ENCODE measurements at regions not wholly inside any gene's neighbourhood (a gene's known extent, or its start where the extent isn't known, plus 50 kb on each side); places are given as distances from the start of the nearest gene placed in this dataset.
A peak's percentile ranks its signal among the peaks of the same experiment; 100 is the strongest.

GRCh38 chrX:145502670-145503069 is 255.4 kb downstream of the SPANXN1 start:
- Histone ChIP-seq H3K27me3 (no peaks in the 10 kb centered on the region), H3K9me3 (no peaks in the 10 kb centered on the region), H3K4me3 (no peak overlapping the region), H3K4me1 (no peaks in the 10 kb centered on the region), H3K36me3 (no peaks in the 10 kb centered on the region), H3K27ac (no peak overlapping the region)
- WGBS, 2 donors = 35 to 39% methylated on average over 4 of the region's 4 CpGs
- intact Hi-C loops (cut with DNase I) = no loop called here
- DNase-seq (no peak), ATAC-seq (peak in 1 of 8 donors; percentile 76)
- no peak for TF ChIP-seq CTCF (IDR thresholded peaks at IDR 0.05)

- no peak for TF ChIP-seq CTCF (IDR thresholded peaks at IDR 0.05)
- WGBS, 2 donors = 58 to 59% methylated on average over 5 of the region's 5 CpGs
Observed at GRCh38 chrX:145506214-145506613, 258.9 kb downstream of the SPANXN1 start.

GRCh38 chrX:145524931-145525330 is 277.6 kb downstream of the SPANXN1 start:
- H3K4me3 ChIP-seq = no peak overlapping the region
- no peak for ATAC-seq
- no peaks in the 10 kb centered on the region for H3K27me3 ChIP-seq
- H3K4me1 ChIP-seq = no peaks in the 10 kb centered on the region
- H3K9me3 ChIP-seq = peaks cover 0 to 9% (median 0%) of the 10 kb centered on the region in 11 donors
- H3K27ac ChIP-seq = no peak overlapping the region
- no peak for TF ChIP-seq CTCF (IDR thresholded peaks at IDR 0.05)
- intact Hi-C loops (cut with DNase I) = no loop called here
- H3K36me3 ChIP-seq = no peaks in the 10 kb centered on the region
- 26 to 34% methylated on average over 5 of the region's 5 CpGs for WGBS, 2 donors
- DNase-seq = no peak

More at GRCh38 chrX:145506214-145506613, 258.9 kb downstream of the SPANXN1 start:
- no peak for ATAC-seq
- H3K27me3 ChIP-seq = no peaks in the 10 kb centered on the region
- no peak overlapping the region for H3K4me3 ChIP-seq
- peaks cover 0 to 19% (median 0%) of the 10 kb centered on the region in 11 donors for H3K9me3 ChIP-seq
- H3K27ac ChIP-seq = no peak overlapping the region
- no peak for DNase-seq
- no peaks in the 10 kb centered on the region for H3K36me3 ChIP-seq
- intact Hi-C loops (cut with DNase I) = no loop called here
- H3K4me1 ChIP-seq = no peaks in the 10 kb centered on the region

- Histone ChIP-seq H3K27me3 (no peaks in the 10 kb centered on the region), H3K4me3 (no peak overlapping the region), H3K27ac (no peak overlapping the region), H3K9me3 (peaks cover 0 to 9% (median 0%) of the 10 kb centered on the region in 11 donors), H3K4me1 (no peaks in the 10 kb centered on the region), H3K36me3 (no peaks in the 10 kb centered on the region)
- WGBS, 2 donors = 62 to 70% methylated on average over 4 of the region's 4 CpGs
- no peak for DNase-seq
- ATAC-seq = no peak
- TF ChIP-seq CTCF (IDR thresholded peaks at IDR 0.05) = no peak
- intact Hi-C loops (cut with DNase I) = no loop called here
Observed at GRCh38 chrX:145532176-145532780, 285.0 kb downstream of the SPANXN1 start.

Measured in heart right ventricle (tissue), 16 donors.